ENCODE measurements at regions not wholly inside any gene's neighbourhood (a gene's known extent, or its start where the extent isn't known, plus 50 kb on each side); places are given as distances from the start of the nearest gene placed in this dataset.

- H3K27me3 ChIP-seq = no peaks in the 10 kb centered on the region
Observed at GRCh38 chrX:124818033-124818432, 471.7 kb downstream of the SH2D1A start.

GRCh38 chrX:124818764-124819163, 472.4 kb downstream of the SH2D1A start:
- no peak for DNase-seq (ENCODE audit: low spot score in 2 of 2)
- no peaks in the 10 kb centered on the region for H3K27me3 ChIP-seq
- TF ChIP-seq CTCF (IDR thresholded peaks at IDR 0.05) (no peak), EP300 (IDR thresholded peaks at IDR 0.05) (no peak), POLR2A (IDR thresholded peaks at IDR 0.05) (no peak)
- H3K4me3 ChIP-seq = no peak overlapping the region
- H3K36me3 ChIP-seq = no peaks in the 10 kb centered on the region
- no peaks in the 10 kb centered on the region for H3K4me1 ChIP-seq
- 87 to 89% methylated on average over 1 of the region's 1 CpG for WGBS, 2 donors
- H3K9me3 ChIP-seq = no peaks in the 10 kb centered on the region
- H3K27ac ChIP-seq = no peak overlapping the region

More at GRCh38 chrX:124818033-124818432, 471.7 kb downstream of the SH2D1A start:
- DNase-seq (ENCODE audit: low spot score in 2 of 2) = no peak
- no peak for TF ChIP-seq CTCF (IDR thresholded peaks at IDR 0.05)
- TF ChIP-seq POLR2A (IDR thresholded peaks at IDR 0.05) = no peak
- no peak for TF ChIP-seq EP300 (IDR thresholded peaks at IDR 0.05)
- H3K4me3 ChIP-seq = no peak overlapping the region
- H3K27ac ChIP-seq = no peak overlapping the region
- H3K4me1 ChIP-seq = no peaks in the 10 kb centered on the region
- WGBS, 2 donors = 84 to 88% methylated on average over 5 of the region's 5 CpGs
- no peaks in the 10 kb centered on the region for H3K36me3 ChIP-seq
- no peaks in the 10 kb centered on the region for H3K9me3 ChIP-seq

DNA sequence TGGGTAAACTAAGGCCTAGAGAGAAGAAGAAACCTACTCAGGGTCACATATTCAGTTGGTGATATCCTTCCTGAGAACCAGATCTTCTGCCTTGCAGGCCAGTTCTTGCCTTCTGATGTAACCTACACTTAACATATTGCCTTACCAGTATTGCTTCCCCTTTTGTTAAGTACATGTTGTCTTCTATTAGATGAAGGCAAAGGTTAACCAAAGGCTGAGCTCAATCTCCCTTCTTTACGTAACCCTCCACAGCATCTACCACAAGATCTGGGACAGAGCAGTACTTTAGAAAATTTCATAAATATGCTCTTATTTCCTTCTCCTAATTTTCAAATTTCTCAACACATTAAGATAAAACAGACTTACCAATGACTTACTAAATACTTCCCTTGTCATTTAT, 474.4 kb downstream of the SH2D1A start:
- Histone ChIP-seq H3K4me1 (no peaks in the 10 kb centered on the region), H3K36me3 (no peaks in the 10 kb centered on the region), H3K27ac (no peak overlapping the region), H3K9me3 (no peaks in the 10 kb centered on the region), H3K27me3 (no peaks in the 10 kb centered on the region), H3K4me3 (no peak overlapping the region)
- no peak for DNase-seq (ENCODE audit: low spot score in 2 of 2)
- TF ChIP-seq EP300 (IDR thresholded peaks at IDR 0.05) (no peak), CTCF (IDR thresholded peaks at IDR 0.05) (no peak), POLR2A (IDR thresholded peaks at IDR 0.05) (no peak)
- WGBS, 2 donors = 89% methylated on average over 1 of the region's 1 CpG; no CpG with 5 or more reads in 1 of the 2 donors

GRCh38 chrX:124827258-124827845, 481.0 kb downstream of the SH2D1A start:
- no peaks in the 10 kb centered on the region for H3K36me3 ChIP-seq
- no peaks in the 10 kb centered on the region for H3K4me1 ChIP-seq
- no peaks in the 10 kb centered on the region for H3K27me3 ChIP-seq
- no peak overlapping the region for H3K4me3 ChIP-seq
- no peak overlapping the region for H3K27ac ChIP-seq
- no peak for DNase-seq (ENCODE audit: low spot score in 2 of 2)
- no peak for TF ChIP-seq POLR2A (IDR thresholded peaks at IDR 0.05)
- no peak for TF ChIP-seq CTCF (IDR thresholded peaks at IDR 0.05)
- TF ChIP-seq EP300 (IDR thresholded peaks at IDR 0.05) = no peak
- WGBS, 2 donors = 66 to 70% methylated on average over 6 of the region's 6 CpGs
- no peaks in the 10 kb centered on the region for H3K9me3 ChIP-seq

DNA sequence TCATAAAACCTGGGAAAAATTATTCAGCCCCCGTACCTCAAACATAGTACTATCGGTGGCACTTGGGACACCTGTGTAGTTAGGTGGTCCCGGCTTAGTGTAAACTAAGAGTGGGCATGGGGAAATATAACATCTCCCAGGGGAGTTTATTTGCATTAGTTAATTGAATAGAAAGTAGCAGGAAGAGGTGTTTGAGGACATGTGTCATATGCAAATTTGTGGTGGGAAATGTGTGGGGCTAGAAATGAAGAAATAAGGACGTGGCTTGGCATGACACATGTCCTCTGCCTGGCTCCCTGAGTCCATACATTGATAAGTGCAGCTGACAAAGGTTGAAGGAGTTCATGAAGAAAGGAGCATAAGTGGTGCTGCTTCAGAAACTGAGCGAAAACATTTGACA, 483.6 kb downstream of the SH2D1A start:
- DNase-seq (ENCODE audit: low spot score in 2 of 2) = no peak
- Histone ChIP-seq H3K9me3 (no peaks in the 10 kb centered on the region), H3K4me3 (no peak overlapping the region), H3K27ac (no peak overlapping the region), H3K27me3 (no peaks in the 10 kb centered on the region), H3K36me3 (no peaks in the 10 kb centered on the region), H3K4me1 (no peaks in the 10 kb centered on the region)
- 83 to 97% methylated on average over 5 of the region's 5 CpGs for WGBS, 2 donors
- TF ChIP-seq EP300 (IDR thresholded peaks at IDR 0.05) = no peak
- no peak for TF ChIP-seq CTCF (IDR thresholded peaks at IDR 0.05)
- TF ChIP-seq POLR2A (IDR thresholded peaks at IDR 0.05) = no peak
